DND-41 (cell line): ENCODE measurements at regions not wholly inside any gene's neighbourhood (a gene's known extent, or its start where the extent isn't known, plus 50 kb on each side); places are given as distances from the start of the nearest gene placed in this dataset.

ENCODE experiments used
- ATAC-seq: fragments of 200-7000 bp; cut with Tn5 transposase; 3 replicates; pipeline ENCODE4 v1.9.1; 2021; ENCODE audit warnings: low read depth; ENCODE audit not compliant: insufficient read depth
- DNase-seq: peaks from one replicate; pipeline ENCODE4 v3.0.0-alpha.2; 2020
- H2AFZ ChIP-seq: 2 replicates; pipeline ENCODE4 v1.6.0; 2012; ENCODE audit warnings: low read depth, low read length
- H3K27ac ChIP-seq: 2 replicates; pipeline ENCODE4 v1.5.1; 2012; ENCODE audit warnings: low read length, inconsistent platforms
- H3K27me3 ChIP-seq: fragments of 200-600 bp; sonication (generic); 2 replicates; pipeline ENCODE4 v1.6.0; 2012; ENCODE audit warnings: low read length, mild to moderate bottlenecking, inconsistent platforms; ENCODE audit not compliant: insufficient read depth, poor library complexity
- H3K36me3 ChIP-seq: 2 replicates; pipeline ENCODE4 v1.5.1; 2012; ENCODE audit warnings: low read length, inconsistent platforms; ENCODE audit not compliant: insufficient read depth
- H3K4me1 ChIP-seq: 2 replicates; pipeline ENCODE4 v1.5.1; 2012; ENCODE audit warnings: mild to moderate bottlenecking, low read length; ENCODE audit not compliant: insufficient read depth
- H3K4me2 ChIP-seq: 2 replicates; pipeline ENCODE4 v1.6.0; 2012; ENCODE audit warnings: mild to moderate bottlenecking, moderate library complexity, low read length, inconsistent platforms; ENCODE audit not compliant: insufficient read depth
- H3K4me3 ChIP-seq, 2 experiments: fragments of 200-600 bp in 1 of 2; shearing (Covaris generic) in 1 of 2; 2 replicates each; pipeline ENCODE4 v1.5.1; 2012 to 2016; ENCODE audit warnings: inconsistent platforms in 2 of 2, low read length in 2 of 2, mild to moderate bottlenecking in 2 of 2, low read depth in 1 of 2, moderate library complexity in 1 of 2
- H3K79me2 ChIP-seq: 2 replicates; pipeline ENCODE4 v1.6.0; 2012; ENCODE audit warnings: low read length, inconsistent platforms; ENCODE audit not compliant: insufficient read depth
- H3K9ac ChIP-seq: 2 replicates; pipeline ENCODE4 v1.6.0; 2012; ENCODE audit warnings: low read depth, mild to moderate bottlenecking, inconsistent platforms, low read length, moderate library complexity
- H3K9me3 ChIP-seq: 2 replicates; pipeline ENCODE4 v1.5.1; 2012; ENCODE audit warnings: low read length, moderate library complexity, mild to moderate bottlenecking, inconsistent platforms; ENCODE audit not compliant: insufficient read depth, severe bottlenecking
- H4K20me1 ChIP-seq: 2 replicates; pipeline ENCODE4 v1.6.0; 2012; ENCODE audit warnings: low read length; ENCODE audit not compliant: insufficient read depth
- EZH2 ChIP-seq: IDR thresholded peaks from 3 replicates; pipeline ENCODE4 v1.6.1; 2012; ENCODE audit warnings: borderline replicate concordance, low read depth, mild to moderate bottlenecking, moderate library complexity, low read length, inconsistent platforms; ENCODE audit not compliant: severe bottlenecking
- TF ChIP-seq, protein P1 (sequence below): IDR thresholded peaks from 2 replicates; pipeline ENCODE4 v1.5.1; 2012; ENCODE audit warnings: borderline replicate concordance, low read length, moderate library complexity, mild to moderate bottlenecking; ENCODE audit not compliant: poor library complexity, severe bottlenecking; ENCODE audit errors: extremely low read depth

DNA sequence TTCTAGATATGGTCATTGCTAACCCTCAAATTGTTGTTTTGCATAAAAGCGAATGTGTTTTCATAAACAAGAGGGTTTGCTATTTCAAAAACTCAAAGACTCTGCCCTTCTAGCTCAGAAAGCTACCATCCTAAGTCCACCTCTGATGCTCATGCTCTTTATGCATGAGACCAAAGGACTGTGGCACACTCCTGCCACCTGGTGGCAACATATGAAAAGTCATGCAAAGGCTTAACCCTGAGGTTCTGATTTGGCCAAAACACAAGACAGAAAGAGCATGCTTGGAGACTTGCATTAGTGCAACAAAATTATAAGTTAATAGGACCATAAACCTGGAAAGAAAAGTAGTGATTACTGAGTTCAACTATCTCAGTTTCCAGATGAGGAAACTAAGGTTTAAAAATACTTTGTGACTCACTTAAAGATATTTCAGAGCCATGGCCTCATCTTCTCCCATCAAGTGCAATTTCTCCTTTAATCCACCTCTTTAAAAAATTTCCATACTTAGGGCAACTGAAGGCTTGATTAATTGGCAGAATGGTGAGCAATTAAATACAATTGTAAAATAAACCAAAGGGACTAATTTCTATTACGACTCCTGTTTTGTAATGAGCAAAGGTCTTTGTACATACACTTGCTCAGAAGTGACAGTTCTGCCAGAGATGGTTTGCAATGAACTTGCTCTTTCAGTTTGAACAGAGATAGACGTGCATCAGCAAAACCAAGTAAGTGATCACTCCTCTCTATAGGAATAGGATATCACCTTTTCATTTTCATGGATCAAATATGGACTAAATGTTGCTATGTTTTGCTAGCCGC is 110.7 kb upstream of the RAD23B start:
- H3K4me1 ChIP-seq = no peaks in the 10 kb centered on the region
- no peak overlapping the region for H3K4me3 ChIP-seq
- DNase-seq (peak; percentile 63), ATAC-seq (peak; percentile 79; the same call in 2 of the 3 replicates)
- H3K4me2 ChIP-seq = no peak overlapping the region
- no peaks in the 10 kb centered on the region for H3K9me3 ChIP-seq
- H3K9ac ChIP-seq = no peak overlapping the region
- H3K36me3 ChIP-seq = no peaks in the 10 kb centered on the region
- no peak for TF ChIP-seq EZH2
- TF ChIP-seq, protein P1, sequence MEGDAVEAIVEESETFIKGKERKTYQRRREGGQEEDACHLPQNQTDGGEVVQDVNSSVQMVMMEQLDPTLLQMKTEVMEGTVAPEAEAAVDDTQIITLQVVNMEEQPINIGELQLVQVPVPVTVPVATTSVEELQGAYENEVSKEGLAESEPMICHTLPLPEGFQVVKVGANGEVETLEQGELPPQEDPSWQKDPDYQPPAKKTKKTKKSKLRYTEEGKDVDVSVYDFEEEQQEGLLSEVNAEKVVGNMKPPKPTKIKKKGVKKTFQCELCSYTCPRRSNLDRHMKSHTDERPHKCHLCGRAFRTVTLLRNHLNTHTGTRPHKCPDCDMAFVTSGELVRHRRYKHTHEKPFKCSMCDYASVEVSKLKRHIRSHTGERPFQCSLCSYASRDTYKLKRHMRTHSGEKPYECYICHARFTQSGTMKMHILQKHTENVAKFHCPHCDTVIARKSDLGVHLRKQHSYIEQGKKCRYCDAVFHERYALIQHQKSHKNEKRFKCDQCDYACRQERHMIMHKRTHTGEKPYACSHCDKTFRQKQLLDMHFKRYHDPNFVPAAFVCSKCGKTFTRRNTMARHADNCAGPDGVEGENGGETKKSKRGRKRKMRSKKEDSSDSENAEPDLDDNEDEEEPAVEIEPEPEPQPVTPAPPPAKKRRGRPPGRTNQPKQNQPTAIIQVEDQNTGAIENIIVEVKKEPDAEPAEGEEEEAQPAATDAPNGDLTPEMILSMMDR = peak; percentile 88
- H3K79me2 ChIP-seq = no peaks in the 10 kb centered on the region
- no peak overlapping the region for H3K27ac ChIP-seq
- no peaks in the 10 kb centered on the region for H4K20me1 ChIP-seq
- H3K27me3 ChIP-seq = no peaks in the 10 kb centered on the region
- H2AFZ ChIP-seq = no peak overlapping the region

DNA sequence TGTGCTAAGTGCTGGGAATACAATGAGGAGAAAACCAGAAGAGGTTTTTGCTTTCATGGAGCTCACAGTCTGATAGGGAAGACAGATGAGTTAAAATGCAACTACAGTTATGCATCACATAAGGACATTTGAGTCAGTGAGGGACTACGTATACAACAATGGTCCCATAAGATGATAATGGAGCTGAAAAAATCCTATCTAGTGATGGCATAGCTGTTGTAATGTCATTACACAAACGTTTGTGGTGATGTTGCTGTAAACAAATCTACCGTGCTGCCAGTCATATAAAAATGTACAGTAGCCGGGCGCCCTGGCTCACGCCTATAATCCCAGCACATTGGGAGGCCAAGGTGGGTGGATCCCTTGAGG is 110.1 kb upstream of the RAD23B start:
- TF ChIP-seq EZH2 = no peak
- TF ChIP-seq, protein P1 = no peak
- Histone ChIP-seq H3K4me2 (no peak overlapping the region), H3K4me3 (no peak overlapping the region), H3K36me3 (no peaks in the 10 kb centered on the region), H3K9ac (no peak overlapping the region), H3K4me1 (no peaks in the 10 kb centered on the region), H3K9me3 (no peaks in the 10 kb centered on the region), H3K27ac (no peak overlapping the region), H2AFZ (no peak overlapping the region), H3K27me3 (no peaks in the 10 kb centered on the region), H3K79me2 (no peaks in the 10 kb centered on the region), H4K20me1 (no peaks in the 10 kb centered on the region)
- DNase-seq (no peak), ATAC-seq (no peak)

DNA sequence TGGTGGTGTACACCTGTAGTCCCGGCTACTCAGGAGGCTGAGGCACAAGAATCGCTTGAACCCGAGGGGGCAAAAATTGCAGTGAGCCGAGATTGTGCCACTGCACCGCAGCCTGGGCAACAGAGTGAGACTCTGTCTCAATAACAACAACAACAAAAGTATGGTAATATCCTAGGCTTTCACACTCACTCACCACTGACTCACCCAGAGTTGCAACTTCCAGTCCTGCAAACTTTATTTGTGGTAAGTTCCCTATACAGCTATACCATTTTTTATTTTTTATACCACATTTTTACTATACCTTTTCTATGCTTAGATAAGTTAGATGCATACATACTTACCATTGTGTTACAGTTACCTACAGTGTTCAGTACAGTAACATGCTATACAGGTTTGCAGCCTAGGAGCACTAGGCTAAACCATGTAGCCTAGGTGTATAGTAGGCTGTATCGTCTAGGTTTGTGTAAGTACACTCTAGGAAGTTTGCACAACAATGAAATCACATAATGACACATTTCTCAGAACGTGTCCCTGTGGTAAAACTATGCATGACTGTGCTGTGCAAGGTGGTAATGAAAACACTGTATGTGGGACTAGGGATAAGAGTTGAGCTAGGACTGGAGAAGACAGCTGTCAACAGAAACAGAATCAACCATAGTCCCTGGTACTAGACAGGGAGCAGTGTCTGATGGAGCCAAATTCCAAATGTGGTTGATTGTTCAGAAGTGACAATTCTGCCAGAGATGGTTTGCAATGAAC is 109.5 kb upstream of the RAD23B start:
- Histone ChIP-seq H3K27me3 (no peaks in the 10 kb centered on the region), H2AFZ (no peak overlapping the region), H3K79me2 (no peaks in the 10 kb centered on the region), H3K36me3 (no peaks in the 10 kb centered on the region), H3K9me3 (no peaks in the 10 kb centered on the region), H3K27ac (no peak overlapping the region), H3K4me1 (no peaks in the 10 kb centered on the region), H3K4me3 (no peak overlapping the region), H4K20me1 (no peaks in the 10 kb centered on the region), H3K9ac (no peak overlapping the region), H3K4me2 (no peak overlapping the region)
- TF ChIP-seq, protein P1 = no peak
- no peak for TF ChIP-seq EZH2
- ATAC-seq (no peak), DNase-seq (no peak)
